ENCODE measurements at regions not wholly inside any gene's neighbourhood (a gene's known extent, or its start where the extent isn't known, plus 50 kb on each side); places are given as distances from the start of the nearest gene placed in this dataset.

DNA sequence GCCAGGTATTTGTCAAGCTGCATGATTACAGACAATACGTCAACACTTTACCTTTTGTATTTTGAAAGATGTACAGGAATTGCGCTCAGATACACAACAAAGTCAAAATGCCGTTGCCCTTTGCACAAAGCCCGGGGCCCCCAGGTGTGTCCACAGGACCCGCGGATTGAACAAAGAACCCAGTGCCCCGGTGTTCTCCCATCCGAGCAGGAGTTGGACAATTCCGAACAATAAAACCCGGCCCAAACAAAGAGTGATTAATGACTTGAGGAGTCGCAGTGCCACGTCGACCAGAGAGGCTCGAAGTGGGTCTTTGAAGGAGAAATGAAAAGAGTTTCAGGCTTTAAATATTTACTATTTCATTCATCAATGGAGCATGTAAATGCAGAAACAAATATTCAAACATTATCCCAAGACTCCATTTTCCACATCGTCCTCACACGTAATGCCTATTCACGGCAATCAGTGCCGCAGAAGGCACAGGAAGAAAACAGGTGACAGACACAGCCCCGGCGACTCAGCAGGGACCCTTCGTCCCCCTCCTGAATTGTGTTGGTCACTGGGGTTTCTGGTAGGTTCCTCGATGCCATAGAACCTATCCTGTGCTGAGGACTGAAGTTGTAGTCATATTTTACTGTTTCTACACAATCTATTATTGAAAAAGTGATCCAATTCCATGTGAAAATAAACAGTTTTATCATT lies 70.9 kb upstream of the MGMT start:
- TF ChIP-seq, protein P1, sequence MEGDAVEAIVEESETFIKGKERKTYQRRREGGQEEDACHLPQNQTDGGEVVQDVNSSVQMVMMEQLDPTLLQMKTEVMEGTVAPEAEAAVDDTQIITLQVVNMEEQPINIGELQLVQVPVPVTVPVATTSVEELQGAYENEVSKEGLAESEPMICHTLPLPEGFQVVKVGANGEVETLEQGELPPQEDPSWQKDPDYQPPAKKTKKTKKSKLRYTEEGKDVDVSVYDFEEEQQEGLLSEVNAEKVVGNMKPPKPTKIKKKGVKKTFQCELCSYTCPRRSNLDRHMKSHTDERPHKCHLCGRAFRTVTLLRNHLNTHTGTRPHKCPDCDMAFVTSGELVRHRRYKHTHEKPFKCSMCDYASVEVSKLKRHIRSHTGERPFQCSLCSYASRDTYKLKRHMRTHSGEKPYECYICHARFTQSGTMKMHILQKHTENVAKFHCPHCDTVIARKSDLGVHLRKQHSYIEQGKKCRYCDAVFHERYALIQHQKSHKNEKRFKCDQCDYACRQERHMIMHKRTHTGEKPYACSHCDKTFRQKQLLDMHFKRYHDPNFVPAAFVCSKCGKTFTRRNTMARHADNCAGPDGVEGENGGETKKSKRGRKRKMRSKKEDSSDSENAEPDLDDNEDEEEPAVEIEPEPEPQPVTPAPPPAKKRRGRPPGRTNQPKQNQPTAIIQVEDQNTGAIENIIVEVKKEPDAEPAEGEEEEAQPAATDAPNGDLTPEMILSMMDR (IDR thresholded peaks at IDR 0.05) = no peak
- no peaks in the 10 kb centered on the region for H3K4me1 ChIP-seq (ENCODE audit: control insufficient read depth in 1 of 2, insufficient read depth in 1 of 2, low read depth in 1 of 2, low read length in 1 of 2)

DNA sequence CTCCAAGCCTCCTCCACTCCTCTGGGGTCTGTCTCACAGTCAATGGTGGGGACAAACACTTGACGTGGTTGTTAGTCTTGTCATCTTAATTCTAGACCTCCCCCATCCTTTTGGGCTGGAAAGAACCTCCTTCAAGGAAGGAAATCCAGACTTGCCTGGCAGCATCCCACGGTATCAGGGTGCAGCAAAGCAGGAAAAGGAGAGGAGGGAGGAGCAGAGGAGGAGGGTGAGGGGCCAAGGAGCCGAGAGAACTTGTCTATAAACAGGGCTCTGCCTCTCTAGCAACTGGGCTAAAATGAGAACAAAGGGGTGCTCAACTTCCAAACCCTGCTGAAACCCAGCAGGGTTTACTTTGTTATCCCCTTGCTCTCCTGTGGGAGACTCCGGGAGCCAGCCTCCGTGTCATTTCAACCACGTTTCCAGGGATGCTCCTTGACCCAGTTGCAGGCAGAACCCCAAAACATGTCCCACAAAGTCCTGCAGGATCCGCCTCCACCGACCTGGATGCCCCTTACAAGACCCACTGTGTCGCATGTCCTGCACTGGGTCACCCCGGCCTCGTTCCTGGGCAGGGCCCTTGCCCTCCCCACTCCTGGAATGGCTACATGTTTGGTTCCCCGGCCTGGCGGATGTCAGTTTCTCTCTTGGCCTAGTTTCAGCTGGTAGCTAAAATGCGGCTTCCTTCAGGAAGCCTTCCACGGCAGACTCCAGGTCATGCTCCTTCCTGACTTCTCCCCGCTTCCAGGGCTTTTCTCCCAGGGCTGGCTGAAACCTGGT lies 69.7 kb upstream of the MGMT start:
- no peak overlapping the region for H3K27ac ChIP-seq
- TF ChIP-seq, protein P1 (IDR thresholded peaks at IDR 0.05) = no peak
- H3K4me1 ChIP-seq (ENCODE audit: control insufficient read depth in 1 of 2, insufficient read depth in 1 of 2, low read depth in 1 of 2, low read length in 1 of 2) = no peaks in the 10 kb centered on the region
- no peaks in the 10 kb centered on the region for H3K9me3 ChIP-seq
- peaks cover 24% of the 10 kb centered on the region for H3K27me3 ChIP-seq
- no peaks in the 10 kb centered on the region for H3K36me3 ChIP-seq
- H3K4me3 ChIP-seq (ENCODE audit: low read depth in 1 of 2, low read length in 1 of 2) = no peak overlapping the region

More for the DNA sequence above, 70.9 kb upstream of the MGMT start:
- H3K36me3 ChIP-seq = no peaks in the 10 kb centered on the region
- peaks cover 24% of the 10 kb centered on the region for H3K27me3 ChIP-seq
- H3K9me3 ChIP-seq = no peaks in the 10 kb centered on the region
- no peak overlapping the region for H3K27ac ChIP-seq
- H3K4me3 ChIP-seq (ENCODE audit: low read depth in 1 of 2, low read length in 1 of 2) = no peak overlapping the region

DNA sequence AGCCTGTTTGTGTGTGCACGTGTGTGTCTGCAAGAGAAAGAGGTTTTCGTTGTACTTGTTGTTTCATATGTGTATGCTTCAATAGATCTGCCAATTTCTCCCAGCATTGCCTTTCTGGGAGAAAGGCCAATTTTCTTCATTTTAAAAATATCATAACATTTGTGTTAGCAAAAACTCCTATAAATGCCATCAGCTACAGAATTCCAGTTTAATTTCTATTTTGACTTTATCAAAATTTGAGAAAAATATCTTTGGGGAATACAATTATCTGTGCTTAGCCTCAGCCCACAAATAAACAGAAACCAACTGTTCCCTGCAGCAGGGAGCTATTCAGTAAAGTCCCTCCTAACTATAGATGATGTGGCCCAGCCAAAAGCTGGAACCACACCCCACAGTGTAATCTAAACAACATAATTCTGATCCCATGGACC lies 68.3 kb upstream of the MGMT start:
- Histone ChIP-seq H3K9me3 (no peaks in the 10 kb centered on the region), H3K27ac (no peak overlapping the region), H3K4me3 (ENCODE audit: low read depth in 1 of 2, low read length in 1 of 2) (no peak overlapping the region), H3K27me3 (peaks cover 13% of the 10 kb centered on the region), H3K36me3 (no peaks in the 10 kb centered on the region), H3K4me1 (ENCODE audit: control insufficient read depth in 1 of 2, insufficient read depth in 1 of 2, low read depth in 1 of 2, low read length in 1 of 2) (no peaks in the 10 kb centered on the region)
- TF ChIP-seq, protein P1 (IDR thresholded peaks at IDR 0.05) = no peak

- TF ChIP-seq, protein P1 (IDR thresholded peaks at IDR 0.05) = no peak
- H3K27me3 ChIP-seq = peaks cover 5% of the 10 kb centered on the region
- H3K9me3 ChIP-seq = no peaks in the 10 kb centered on the region
- no peaks in the 10 kb centered on the region for H3K36me3 ChIP-seq
- H3K27ac ChIP-seq = no peak overlapping the region
- no peak overlapping the region for H3K4me3 ChIP-seq (ENCODE audit: low read depth in 1 of 2, low read length in 1 of 2)
- H3K4me1 ChIP-seq (ENCODE audit: control insufficient read depth in 1 of 2, insufficient read depth in 1 of 2, low read depth in 1 of 2, low read length in 1 of 2) = no peaks in the 10 kb centered on the region
Measured at GRCh38 chr10:129400426-129400825, 66.6 kb upstream of the MGMT start.

- Histone ChIP-seq H3K27me3 (no peaks in the 10 kb centered on the region), H3K4me3 (ENCODE audit: low read depth in 1 of 2, low read length in 1 of 2) (no peak overlapping the region), H3K4me1 (ENCODE audit: control insufficient read depth in 1 of 2, insufficient read depth in 1 of 2, low read depth in 1 of 2, low read length in 1 of 2) (no peaks in the 10 kb centered on the region), H3K27ac (no peak overlapping the region), H3K36me3 (no peaks in the 10 kb centered on the region), H3K9me3 (no peaks in the 10 kb centered on the region)
- TF ChIP-seq, protein P1 (IDR thresholded peaks at IDR 0.05) = no peak
Measured at GRCh38 chr10:129402459-129402858, 64.6 kb upstream of the MGMT start.
